HG03175 (cell line): ENCODE measurements at regions not wholly inside any gene's neighbourhood (a gene's known extent, or its start where the extent isn't known, plus 50 kb on each side); places are given as distances from the start of the nearest gene placed in this dataset.

ENCODE experiments used
- ATAC-seq: cut with Tn5 transposase; IDR thresholded peaks from one replicate; pipeline ENCODE4 v1.9.1; 2021; ENCODE audit warnings: mild to moderate bottlenecking, moderate library complexity; ENCODE audit not compliant: unreplicated experiment

DNA sequence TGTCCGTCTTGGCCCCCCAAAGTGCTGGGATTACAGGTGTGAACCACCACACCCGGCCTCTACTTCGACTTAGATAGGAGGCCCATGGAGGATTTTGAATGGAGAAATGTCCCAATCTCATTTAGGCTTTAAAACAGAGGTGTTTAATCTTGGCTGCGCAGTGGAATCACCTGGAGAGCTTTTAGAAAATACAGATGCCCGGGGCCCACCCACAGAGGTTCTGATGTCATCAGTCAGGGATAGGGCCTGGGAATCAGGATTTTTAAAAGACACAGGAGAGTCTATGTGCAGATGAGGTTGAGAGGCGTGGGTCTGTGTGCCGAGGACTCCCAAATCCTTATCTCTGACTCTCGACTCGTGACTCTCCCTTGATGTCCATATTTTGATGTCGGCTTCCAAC, 124.0 kb upstream of the BOD1 start:
- no peak for ATAC-seq

DNA sequence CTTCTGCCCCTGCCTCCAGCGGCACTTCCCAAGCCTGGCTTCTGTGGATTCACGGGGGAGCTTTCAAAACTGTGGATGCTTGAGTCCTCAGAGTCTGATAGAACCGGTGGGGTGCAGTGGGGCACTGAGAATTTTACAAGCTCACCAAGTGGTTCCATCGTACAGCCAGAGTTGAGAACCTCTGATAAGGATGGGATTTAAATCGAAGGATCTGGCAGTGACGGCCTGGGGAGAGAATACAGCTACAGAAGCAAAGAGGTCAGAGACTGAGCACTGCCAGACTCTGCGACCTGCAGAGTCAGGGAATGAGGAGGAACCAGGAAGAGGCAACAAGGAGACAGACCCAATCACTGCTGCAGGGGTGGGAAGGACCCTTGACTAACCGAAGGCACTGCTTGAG, 124.6 kb upstream of the BOD1 start:
- ATAC-seq: no peak

DNA sequence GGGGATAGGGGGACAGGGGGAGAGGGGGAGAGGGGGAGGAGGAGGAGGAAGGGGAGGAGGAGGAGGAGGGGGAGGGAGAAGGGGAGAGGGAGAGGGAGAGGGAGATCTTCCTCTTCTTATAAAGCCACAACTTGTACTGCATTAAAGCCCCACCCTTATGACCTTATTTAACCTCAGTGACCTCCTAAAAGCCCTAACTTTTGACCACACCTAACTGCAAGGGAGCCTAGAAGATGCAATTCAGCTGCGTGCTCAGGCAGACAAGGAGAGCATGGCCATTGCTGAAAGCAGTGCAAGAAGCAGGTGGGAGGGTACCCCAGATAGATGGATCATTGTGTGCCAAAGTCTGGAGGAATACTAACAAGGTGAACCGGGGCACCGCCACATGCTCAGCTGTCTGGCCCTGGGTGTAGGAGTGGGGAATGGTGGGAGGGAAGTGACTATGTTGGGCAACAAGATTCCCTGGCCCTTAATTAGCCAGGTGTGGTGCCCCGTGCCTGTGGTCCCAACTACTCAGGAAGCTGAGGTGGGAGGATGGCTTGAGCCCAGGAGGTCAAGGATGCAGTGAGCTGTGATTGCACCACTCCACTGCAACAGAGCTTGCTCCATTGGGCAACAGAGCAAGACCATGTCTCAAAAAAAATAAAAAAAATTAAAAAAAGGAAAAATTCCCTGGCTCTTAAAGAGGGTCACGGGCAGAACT, 125.4 kb upstream of the BOD1 start:
- ATAC-seq: peak; percentile 2

DNA sequence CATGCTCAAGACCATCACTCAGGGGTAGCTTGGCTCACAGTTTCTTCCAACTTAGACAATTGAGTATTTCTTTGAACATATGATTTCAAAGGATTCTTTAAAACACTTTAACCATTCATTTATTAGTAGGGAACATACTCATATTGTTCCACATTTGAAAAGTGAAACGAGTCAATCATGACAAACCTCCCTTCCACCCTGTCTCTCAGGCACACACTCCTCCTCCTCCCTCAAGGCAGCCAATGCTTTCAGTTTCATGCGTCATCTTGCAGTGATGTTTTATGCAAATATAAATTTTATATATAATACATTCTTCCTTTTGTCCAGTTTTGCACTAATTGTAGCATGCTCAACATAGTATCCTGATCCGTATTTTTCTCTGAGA, 126.0 kb upstream of the BOD1 start:
- ATAC-seq: peak; percentile 80

DNA sequence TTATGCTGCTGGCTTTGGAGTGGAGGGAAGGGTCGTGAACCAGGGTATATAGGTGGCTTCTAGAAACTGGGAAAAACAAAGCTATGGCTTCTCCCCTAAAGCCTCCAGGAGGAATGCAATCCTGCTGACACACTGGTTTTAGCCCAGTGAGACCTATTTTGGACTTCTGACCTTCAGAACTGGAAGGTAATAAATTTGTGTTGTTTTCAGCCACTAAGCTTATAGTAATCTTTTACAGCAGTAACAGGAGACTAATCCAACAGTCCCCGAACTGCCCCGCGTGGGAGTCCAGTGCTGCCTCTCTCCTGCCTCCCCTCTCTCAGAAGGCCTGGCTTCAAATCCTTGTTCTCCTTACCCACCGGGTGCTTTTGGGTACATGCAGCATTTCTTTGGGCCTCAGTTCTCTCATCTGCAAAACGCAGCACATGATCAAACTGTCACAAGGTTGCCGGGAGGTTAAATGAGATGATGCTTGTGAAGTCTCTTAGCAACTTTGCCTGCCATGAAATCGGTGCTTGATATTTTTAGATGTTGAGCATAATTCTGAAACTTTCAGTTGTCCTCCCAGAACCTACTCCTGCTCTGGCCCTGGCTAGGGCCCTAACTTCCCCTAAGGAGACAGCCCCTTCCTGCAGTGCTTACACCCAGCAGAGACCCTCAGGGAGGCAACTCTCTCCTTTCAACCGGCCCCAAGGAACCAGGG, 127.3 kb upstream of the BOD1 start:
- ATAC-seq: peak; percentile 40

DNA sequence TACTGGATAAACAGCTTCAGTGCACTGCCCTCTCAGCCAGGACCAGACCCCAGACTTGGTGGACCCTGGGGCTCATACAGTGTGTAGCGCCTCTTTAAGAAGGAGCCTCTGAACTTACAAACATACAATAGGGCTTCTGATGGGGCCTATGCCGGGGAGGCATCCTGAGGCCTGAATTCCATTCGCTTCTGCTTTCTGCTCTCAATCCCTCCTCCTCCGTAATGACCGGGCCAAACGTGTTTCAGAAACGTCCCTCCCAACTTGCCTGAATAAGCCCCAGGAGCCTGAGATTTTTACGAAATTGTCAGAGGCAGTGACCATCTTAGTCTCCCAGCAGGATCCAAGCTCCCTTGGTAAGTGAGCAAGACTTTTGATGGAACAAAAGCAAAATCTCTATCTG, 128.1 kb upstream of the BOD1 start:
- no peak for ATAC-seq

DNA sequence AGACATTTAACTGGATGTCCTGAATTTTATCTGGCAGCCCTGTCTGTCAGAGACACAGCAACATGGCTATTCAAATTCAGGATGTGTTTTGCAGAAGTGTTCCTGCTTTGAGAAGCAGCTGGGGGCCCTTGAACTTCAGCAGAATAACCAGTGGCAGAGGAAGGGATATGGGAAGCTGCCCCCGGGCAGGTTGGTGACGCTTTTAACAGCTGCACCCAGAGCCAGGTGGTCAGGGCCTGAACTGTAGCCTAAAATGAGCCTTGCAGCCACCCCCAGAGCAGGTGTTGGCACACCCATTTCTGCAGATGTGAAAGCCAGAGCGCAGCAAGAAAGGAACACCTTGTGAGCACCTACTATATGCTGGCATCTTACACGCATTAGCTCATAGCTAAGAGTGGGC, 128.7 kb upstream of the BOD1 start:
- peak; percentile 54 for ATAC-seq

DNA sequence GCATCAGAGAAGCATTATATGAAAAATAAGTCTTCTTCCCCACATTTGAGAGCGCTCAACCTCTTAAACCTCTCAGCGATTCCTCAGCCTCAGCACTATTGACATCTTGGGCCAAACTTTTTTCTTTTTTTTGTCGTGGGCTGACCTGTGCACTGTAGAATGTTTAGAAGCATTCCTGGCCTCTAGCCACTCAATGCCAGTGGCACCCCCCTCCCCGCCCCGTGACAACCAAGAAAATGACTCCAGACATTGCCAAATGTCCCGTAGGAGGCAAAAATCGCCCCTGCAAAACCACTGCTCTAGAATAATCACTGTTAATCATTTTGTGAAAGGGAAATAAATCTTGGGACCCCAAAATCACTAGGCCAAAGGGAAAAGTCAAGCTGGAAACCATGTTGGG, 129.1 kb upstream of the BOD1 start:
- ATAC-seq: no peak

DNA sequence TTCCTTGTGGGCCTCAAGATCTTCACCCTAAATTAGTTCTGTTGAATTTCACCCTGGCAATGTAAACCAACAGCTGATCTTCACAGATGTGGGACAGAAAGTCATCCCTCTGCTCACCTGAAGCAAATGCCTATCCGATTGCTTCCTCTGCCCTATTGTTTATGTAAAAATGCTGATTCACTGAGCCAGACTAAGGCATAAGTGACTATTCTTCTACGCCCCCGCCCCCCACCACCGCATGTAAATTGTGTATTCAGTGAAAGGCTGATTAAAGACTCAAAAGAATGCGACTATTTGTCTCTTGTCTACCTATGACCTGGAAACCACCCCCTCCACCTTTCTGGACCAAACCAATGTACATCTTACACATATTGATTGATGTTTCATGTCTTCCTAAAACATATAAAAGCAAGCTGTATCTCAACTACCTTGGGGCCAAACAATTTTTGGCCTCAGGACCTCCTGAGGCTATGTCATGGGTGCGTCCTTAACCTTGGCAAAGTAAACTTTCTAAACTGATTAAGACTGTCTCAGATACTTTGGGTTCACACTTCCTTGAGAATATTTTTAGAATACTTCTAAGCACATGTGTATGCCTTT, 129.7 kb upstream of the BOD1 start:
- no peak for ATAC-seq

DNA sequence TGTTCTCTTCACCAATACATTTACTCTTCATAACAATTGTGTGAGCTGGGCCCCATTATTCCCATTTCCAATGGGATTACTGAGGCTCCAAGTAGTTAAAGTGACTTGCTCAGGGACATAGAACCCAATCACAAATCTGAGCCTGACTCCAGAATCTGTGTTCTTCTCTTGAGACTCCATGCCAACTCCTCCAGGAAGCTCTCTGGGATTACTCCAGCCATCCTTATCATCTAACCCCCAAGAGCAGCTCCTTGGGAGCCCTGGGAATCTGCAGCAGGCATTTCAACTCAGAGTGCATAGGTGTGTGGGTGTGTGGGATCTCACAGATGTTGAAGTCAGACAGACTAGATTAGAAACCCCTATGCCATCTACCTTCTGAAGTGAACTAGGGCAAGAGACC, 131.4 kb upstream of the BOD1 start:
- ATAC-seq: no peak

DNA sequence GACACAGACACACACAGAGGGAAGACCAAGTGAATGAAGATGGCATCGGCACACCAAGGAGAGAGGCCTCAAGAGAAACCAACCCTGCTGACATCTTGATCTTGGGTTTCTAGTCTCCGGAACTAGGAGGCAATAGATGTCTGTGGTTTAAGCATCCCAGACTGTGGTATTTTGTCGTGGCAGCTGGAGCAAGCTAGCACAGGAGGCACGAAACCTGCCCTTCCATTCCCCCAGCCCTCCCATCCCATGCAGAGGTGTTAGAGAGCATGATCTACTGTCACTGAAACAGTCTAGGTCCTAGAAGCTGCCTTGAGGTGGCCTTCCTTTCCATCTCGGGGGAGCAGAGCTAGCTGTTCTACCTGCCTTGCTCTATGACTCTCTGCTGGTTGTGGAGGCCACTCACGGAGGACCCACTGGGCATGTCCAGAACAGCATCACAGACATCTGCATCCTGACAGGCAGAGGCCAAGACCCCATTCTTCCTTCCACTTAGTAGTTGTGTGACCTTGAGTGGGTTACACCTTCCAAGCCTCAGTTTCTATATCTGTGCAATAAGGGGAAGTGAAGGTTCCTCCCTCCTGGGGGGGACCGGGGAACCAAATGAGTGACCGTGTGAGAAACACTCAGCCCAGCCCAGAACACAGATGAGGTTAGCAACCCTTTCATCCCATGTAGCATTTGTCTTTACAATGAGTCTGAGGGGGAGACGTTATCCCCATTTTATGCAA, 134.3 kb upstream of the BOD1 start:
- ATAC-seq: peak; percentile 72

DNA sequence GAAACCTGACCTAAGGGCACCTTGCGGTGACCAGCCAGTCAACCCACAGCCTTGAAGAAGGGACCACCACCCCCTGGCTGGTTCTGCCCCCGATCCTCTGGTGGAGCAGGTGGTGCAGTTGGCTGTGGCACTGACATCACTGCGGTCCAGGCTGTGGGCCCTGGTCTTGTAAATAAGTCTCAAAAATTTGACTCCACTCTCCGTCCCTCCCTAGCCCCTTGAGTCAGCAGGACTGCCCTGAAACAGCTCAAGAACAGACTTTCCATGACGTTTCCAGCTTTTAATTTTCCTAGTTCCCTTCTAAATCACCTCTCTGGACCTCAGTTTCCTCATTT, 134.8 kb upstream of the BOD1 start:
- ATAC-seq: peak; percentile 80

DNA sequence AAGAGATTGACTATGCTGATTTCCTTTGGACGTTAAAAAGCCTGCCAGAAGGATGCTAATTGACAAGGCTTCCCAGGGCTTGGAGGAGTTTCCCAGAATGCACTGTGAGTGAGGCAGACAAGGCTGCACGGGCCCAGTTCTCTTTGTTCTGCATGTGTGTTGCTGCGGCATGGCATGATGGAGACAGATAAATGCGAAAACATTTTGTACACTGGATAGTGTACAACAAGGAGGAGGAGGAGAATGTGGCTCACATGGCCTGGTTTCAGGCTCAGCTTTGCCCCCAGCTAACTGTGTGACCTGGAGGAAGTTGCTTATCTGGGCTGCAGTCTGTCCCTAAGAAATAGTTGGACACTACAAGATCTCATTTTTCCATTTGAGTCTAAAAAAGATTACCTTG, 135.5 kb upstream of the CPEB4 start:
- ATAC-seq: no peak

DNA sequence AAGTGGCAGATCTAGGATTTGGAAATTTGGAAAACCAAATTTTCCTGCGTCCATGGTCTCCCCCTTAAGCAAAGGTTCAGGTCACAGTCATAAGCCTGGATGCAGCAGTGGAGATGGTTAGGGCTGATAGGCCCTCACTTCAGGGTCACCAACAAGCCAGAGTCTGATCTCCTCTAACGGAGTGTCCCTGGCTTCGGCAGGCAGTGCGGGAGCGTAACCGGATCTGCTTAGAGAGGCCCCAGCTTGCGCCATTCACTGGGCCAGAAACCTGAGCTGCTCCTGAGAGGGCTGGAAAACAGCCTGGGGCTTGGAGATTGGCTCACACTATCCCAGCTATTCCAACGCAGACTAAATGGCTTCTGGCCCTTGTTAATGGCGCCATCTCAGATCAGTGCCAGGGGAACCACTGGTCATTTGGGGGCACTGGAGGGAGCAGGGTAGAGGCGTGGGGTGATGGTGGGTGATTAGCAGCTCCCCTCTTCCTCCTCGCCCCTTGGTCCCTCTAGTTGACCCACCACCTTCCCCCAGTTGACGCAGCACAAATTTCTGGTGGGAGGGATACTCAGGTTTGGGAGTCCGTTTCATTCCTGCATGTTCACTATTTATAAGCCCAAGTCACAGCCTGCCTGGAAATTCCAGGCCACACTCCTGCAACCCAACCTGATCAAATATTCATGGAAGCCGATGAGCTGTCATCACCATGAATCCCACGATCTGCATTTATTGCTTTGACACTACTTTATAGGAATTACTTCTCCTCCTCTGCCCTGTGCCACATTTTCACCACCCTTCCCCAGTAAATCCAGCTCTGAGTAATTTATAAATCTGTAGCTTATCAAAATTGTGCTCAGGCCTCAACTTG, 134.6 kb upstream of the CPEB4 start:
- ATAC-seq: no peak

DNA sequence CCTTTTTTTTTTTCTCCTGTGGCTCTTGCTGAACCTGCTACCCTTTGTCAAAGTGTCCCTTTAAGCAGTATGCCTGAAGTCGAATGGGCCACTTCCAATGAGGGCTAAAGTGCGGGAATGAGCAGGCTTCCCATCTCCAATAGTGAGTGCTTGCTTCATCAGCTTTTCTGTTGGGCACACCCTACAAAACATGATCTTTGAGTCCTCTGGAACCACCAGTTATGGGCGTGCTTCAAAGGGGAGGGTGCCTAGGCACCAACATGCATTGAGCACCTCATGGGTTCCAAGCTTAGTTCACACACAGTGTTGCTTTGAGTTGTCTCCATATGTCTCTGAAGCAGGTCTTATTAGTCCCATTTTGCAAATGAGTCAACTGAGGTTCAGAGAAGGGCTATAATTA, 132.8 kb upstream of the CPEB4 start:
- ATAC-seq: no peak

DNA sequence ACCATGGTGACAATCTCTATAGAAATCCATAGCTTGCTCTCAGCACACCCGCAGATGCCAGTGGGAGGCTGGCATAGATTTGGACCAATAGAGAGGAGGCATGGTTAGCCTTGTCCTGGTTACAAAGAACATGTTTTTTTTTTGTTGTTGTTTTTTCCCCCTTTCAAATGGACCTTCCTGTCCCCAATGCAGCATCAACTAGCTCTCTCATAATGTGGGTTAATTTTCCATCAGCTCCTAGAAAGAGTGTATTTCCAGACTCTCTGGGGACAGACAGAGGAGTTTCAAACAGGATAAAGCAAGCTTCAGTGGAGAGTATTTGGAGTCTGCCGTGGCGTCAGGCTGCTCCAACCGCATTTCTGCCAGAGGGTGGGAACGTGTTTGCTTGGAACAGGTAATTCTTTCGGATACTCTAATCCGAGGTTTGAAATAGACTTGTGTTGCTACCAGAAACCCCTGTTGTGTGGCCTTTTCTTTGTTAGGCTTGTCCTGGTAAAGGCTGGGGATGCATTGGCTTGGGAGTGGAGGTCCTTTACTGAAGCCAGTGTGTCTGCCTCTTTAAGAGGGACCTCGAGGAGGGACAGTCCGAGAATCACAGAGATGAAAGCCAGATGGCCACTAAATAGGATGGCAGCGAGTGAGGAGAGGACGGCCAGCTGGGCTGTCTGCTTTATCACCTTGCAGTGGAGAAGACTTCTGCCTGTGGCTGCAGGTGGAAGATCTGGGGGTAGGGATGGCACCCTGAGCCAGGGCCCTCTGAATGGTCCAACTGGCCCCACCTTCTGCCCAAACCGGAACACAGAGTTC, 130.5 kb upstream of the CPEB4 start:
- ATAC-seq: no peak

DNA sequence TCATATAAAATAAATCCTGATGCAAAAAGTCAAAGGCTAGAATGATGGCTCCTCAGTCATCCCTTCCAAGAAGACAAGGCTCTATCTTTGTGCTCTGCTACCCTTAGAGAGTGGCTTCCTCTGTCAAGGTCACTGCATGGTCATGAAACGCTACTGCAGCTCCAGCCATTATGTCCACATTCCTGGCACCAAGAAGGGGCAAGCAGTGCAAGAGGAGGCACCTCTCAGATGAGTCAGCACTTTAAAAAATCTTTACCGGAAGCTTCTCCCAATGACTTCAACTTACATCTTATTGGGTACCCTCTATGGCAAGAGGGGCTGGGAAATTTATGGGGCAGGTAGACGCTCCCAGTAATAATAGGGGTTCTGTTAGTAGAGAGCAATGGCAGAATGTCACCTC, 129.5 kb upstream of the CPEB4 start:
- ATAC-seq: no peak

DNA sequence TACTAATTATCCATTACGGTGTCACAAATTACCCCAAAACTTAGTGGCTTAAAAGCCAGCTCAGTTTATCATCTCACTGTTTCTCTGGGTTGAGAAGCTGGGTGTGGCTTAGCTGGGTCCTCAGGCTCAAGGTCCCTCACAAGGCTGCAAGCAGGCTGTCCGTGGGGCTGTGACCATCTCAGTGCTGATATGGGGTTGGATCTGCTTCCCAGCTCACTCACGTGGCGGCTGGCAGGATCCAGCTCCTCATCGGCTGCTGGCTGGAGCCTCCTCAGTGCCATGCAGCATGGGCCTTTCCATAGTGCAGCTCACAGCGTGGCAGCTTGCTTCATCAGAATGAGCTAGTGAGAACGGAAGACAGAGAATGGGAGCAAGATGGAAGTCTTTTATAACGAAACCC, 128.5 kb upstream of the CPEB4 start:
- ATAC-seq: no peak

DNA sequence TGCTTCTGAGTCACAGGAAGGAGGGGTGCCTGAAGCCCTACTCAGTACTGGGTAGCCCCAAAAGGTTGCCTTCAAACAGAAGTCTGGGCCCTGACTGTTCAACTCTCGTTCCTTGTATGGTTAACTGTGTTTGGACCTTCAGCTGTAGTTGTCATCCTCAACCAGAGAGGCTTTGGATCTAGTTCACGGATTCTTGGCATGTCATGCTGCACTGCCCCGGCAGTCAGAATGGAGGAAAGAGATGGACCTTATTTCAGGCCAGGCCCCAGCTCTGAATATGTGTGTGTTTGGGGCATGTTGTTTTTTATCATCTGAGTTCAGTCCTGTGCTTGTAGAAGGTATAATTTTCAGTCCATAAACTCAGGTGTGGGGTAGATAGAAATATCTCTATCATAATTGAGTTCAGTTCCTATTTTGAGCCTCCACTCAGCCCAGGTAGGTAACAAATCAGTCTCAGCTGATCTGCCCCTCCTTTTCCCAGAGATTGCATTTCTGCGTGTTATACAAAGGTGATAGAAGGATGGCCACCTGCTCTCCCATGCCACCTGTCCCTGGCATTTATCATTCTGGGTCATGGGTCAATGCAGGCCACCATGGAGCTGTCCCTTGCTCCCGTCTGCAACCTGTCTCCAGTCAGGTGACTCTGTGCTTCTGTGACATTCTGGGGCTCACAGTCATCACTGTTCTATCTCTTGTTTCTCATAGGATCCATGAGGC, 127.5 kb upstream of the CPEB4 start:
- no peak for ATAC-seq

DNA sequence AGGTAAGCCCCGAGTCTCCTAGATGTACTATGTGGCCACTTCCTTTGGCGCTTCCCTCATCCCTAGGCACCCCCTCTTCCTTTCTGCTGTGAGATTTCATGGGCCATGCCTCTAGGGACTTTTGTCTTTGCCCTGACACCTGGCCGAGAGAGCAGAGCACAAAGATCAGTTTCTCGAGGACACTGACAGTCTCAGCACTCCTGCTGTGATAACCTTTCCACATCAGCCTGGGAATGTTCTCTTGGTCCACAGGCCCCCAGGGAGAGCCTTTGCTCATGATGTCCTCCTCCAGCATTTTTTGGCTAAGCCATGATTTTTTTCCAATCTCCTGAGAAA, 127.0 kb upstream of the CPEB4 start:
- ATAC-seq: no peak
